GM12878 (cell line): ENCODE measurements at regions not wholly inside any gene's neighbourhood (a gene's known extent, or its start where the extent isn't known, plus 50 kb on each side); places are given as distances from the start of the nearest gene placed in this dataset.
"Not testable (repeated sequence)": the region's sequence is repeated elsewhere in the genome, so short reads cannot be mapped to it uniquely, and the experiment has no call there.

Experiments
- CREB1 ChIP-seq: IDR thresholded peaks from 2 replicates; pipeline ENCODE4 v1.6.1; 2012; ENCODE audit warnings: low read depth, mild to moderate bottlenecking, inconsistent platforms
- CTCF ChIP-seq, 3 experiments: IDR thresholded peaks in 2 of 3; conservative IDR thresholded peaks in 1 of 3; 2 replicates each; pipeline ENCODE4 v1.5.1; 2011; ENCODE audit warnings: low read depth in 3 of 3, low read length in 3 of 3, mild to moderate bottlenecking in 3 of 3, control low read depth in 2 of 3, moderate library complexity in 2 of 3, inconsistent platforms in 1 of 3, mixed read lengths in 1 of 3; ENCODE audit not compliant: control insufficient read depth in 2 of 3, insufficient read depth in 1 of 3; ENCODE audit errors: extremely low read depth in 1 of 3
- EGR1 ChIP-seq, 2 experiments: IDR thresholded peaks; 1 replicate in 1 of 2; 2 replicates in 1 of 2; pipeline ENCODE4 v1.6.1; 2011 to 2012; ENCODE audit warnings: low read depth in 2 of 2, low read length in 2 of 2, borderline replicate concordance in 1 of 2, mild to moderate bottlenecking in 1 of 2, moderate library complexity in 1 of 2
- EZH2 ChIP-seq: IDR thresholded peaks from 2 replicates; pipeline ENCODE4 v1.6.1; 2012; ENCODE audit warnings: low read depth, mild to moderate bottlenecking, control low read depth, inconsistent platforms, low read length, borderline replicate concordance; ENCODE audit not compliant: control insufficient read depth
- SIX5 ChIP-seq: IDR thresholded peaks from 2 replicates; pipeline ENCODE4 v1.6.1; 2011; ENCODE audit warnings: mild to moderate bottlenecking, low read depth, low read length, moderate library complexity; ENCODE audit not compliant: severe bottlenecking

- TF ChIP-seq CTCF (IDR thresholded peaks at IDR 0.05 in 2 of 3, conservative IDR thresholded peaks at IDR 0.05 in 1 of 3; ENCODE audit: control insufficient read depth in 2 of 3, extremely low read depth in 1 of 3, insufficient read depth in 1 of 3, low read depth in 3 of 3, low read length in 3 of 3); EZH2; CREB1; EGR1 (IDR thresholded peaks at IDR 0.05; ENCODE audit: borderline replicate concordance in 1 of 2, low read depth in 2 of 2, low read length in 2 of 2); SIX5: not testable (repeated sequence)
Measured at GRCh38 chr10:20480575-20480974, 416.5 kb downstream of the NEBL start.
